Head of caudate nucleus (tissue), 42 donors: ENCODE measurements at regions not wholly inside any gene's neighbourhood (a gene's known extent, or its start where the extent isn't known, plus 50 kb on each side); places are given as distances from the start of the nearest gene placed in this dataset.
A peak's percentile ranks its signal among the peaks of the same experiment; 100 is the strongest.
"Not testable (repeated sequence)": the region's sequence is repeated elsewhere in the genome, so short reads cannot be mapped to it uniquely, and the experiment has no call there.

ENCODE experiments used
- DNase-seq, 42 donors: peaks; one replicate each; pipeline versions ENCODE4 v3.0.0 to v3.0.0-alpha.2; 2020 to 2021; ENCODE audit warnings: mixed read lengths in 7 of 42
- intact Hi-C: fragments of 100-400 bp; cut with DNase I; formaldehyde crosslinking; loops from one replicate; pipeline ENCODE4 v1.15.0; 2022

DNA sequence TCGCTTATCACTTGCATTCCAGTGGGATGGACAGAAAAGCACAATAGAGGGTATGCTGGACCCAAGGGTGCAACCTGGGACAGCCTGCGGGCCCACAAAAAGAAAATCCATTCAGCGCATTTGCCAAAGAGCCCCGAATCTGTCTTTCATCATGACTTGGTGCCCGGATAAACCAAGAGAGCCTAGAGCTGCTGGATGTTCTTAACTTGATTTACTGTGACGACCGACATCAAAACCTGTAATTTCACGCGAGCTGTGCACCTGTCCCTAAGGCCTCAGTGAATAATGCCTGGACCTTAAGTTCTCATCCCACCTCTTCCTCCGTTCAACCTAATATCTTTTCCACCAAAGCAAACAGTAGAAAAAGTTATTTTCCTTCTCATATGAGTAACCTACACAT lies 115.5 kb upstream of the ACKR3 start:
- DNase-seq: no peak
- intact Hi-C loops: no loop called here

DNA sequence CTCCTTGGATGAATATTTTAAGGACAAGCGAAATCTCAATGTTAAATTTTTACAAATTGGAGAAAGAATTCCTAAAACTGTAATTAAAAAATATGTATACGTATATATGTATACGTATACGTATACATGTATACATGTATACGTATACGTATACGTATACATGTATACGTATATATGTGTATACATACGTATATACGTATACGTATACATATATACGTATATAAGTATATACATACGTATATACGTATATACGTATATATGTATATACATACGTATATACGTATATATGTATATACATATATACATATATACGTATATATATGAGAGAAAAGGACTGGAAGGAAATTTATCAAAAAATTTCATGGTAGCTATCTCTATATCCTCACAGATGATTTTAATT lies 110.2 kb upstream of the ACKR3 start:
- DNase-seq: no peak
- intact Hi-C loops: no loop called here

DNA sequence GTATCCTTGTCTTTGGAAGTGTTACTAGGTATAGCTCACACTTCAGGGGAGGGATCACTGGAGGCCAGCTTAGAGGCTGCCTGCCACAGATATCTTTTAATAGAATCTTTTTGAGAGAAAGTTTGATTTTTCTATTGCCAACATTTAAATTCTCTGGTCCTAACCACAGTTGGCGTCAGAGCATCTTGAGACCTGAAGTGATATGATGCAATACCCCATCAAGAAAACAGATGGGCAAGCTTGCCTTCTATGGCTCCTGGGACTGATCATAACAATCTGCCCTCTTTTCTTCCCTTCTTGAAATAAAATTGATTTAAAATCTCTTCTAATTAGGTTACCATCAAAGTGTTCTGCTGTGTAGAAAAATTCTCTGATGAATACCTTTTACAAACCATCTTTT lies 105.5 kb upstream of the ACKR3 start:
- intact Hi-C loops: no loop called here
- no peak for DNase-seq

DNA sequence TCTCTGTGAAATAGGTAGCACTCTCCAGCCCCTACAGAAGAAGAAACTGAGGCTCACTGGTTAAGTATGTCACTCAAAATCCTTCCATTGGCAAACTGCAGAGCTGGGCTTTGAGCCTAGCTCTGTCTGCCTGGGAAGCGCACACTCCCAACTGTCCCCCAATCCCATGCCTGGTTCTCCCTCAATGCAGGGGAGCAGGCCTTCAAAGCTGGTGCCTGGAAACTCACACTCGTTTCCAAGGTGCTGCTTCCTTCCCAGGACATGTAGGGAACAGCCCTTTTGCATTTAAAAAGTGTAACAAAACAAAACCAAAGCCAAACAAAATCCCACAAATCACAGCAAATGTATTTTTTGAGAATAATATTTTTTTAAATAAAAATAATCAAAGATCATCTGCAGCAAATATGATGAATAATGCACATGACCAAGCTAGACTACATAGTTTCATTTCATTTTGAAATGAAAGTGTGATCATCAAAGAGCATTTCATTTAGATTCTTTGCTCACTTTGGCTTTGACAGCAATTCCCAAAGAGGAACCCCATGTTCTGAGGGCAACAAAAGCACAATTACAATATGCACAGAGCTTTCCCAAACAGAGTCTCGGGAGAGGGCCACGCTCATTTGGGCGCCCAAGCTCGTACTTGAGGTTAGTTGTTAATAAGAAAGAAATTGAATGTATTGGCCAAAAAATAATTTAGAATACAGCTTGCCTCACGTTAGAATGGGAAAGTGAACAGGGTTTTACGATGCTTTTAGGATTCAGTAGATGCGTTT lies 96.7 kb upstream of the ACKR3 start:
- intact Hi-C loops: no loop called here
- peak in 11 of 42 donors; percentile 15 to 63 (median 48) for DNase-seq

DNA sequence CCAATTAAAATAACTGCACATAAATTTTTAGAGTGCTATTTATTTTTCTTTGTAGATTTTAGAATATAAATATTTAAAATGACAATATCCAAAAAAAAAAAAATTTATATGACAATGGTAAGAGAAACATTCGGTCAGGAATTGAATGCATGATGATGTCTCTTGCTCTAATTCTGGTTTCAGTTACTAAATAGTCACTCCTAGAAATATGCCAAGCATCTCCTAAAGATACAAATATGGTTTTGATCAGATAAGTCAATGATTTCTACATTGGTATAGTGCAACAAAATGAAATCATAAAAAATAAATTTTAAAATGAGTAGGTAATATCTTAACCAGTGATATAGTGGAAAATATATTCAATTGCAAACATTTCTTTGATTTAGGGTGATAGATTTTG lies 95.9 kb upstream of the ACKR3 start:
- no peak for DNase-seq
- intact Hi-C loops: no loop called here

DNA sequence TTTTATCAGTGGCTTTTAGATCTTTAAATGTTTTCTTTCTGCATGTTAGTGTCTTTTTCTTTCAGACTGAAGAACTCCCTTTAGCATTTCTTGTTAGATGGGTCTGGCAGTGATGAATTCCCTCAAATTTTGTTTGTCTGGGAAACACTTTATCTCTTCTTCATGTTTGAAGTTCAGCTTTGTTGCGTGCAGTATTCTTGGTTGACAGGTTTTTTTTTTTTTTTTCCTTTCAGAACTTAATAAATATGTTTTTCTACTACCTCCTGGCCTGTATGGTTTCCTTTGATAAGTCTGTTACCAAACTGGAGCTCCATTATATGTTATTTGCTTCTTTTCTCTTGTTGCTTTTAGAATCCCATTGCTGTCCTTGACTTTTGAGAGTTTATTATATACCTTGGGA lies 89.8 kb upstream of the ACKR3 start:
- intact Hi-C loops: no loop called here
- DNase-seq: no peak

DNA sequence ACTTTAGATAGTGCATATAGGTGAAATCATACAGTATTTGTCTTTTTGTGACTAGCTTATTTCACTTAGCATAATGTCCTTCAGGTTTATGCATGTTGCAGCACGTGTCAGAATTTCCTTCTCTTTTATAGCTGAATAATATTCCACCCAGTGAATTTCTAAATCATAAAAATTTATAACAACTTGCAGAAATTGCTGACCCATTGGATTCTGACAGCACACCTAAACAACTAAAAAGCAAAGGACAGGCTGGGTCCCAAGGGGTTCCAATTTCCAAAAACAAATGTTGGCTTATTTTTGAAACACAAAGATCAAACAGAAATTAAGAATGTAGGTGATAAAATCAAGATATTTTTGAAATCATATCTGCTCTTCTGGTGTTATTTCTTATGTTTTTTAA lies 86.5 kb upstream of the ACKR3 start:
- no peak for DNase-seq
- intact Hi-C loops: no loop called here

DNA sequence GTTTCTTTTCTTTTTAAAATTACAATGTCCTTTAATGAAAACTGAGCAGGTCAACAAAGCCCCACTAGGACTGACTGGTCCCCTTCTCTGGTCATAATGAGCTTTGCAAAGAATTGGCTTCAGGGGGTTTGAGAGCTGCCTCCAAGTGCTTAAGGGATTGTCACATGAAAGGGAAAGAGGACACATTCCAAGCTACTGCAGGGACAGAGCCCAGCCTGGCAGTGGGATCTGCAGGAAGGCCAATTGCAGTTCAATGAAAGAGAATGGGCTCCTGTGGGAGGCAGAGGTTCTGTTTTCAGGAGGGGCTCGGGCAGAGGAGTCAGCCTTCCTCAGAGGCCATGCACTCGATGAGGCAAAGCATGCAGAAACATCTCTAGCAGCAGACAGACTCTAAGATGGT lies 84.1 kb upstream of the ACKR3 start:
- intact Hi-C loops: no loop called here
- DNase-seq: peak in 1 of 42 donors; percentile 35

DNA sequence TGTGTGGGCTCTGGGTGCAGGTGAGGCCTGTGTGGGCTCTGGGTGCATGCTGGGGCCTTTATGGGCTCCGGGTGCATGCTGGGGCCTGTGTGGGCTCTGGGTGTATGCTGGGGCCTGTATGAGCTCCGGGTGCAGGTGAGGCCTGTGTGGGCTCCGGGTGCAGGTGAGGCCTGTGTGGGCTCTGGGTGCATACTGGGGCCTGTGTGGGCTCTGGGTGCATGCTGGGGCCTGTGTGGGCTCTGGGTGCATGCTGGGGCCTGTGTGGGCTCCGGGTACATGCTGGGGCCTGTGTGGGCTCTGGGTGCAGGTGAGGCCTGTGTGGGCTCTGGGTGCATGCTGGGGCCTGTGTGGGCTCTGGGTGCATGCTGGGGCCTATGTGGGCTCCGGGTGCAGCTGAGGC lies 80.5 kb upstream of the ACKR3 start:
- intact Hi-C loops: not testable (repeated sequence)
- DNase-seq: peak in 10 of 42 donors; percentile 30 to 58 (median 44)

DNA sequence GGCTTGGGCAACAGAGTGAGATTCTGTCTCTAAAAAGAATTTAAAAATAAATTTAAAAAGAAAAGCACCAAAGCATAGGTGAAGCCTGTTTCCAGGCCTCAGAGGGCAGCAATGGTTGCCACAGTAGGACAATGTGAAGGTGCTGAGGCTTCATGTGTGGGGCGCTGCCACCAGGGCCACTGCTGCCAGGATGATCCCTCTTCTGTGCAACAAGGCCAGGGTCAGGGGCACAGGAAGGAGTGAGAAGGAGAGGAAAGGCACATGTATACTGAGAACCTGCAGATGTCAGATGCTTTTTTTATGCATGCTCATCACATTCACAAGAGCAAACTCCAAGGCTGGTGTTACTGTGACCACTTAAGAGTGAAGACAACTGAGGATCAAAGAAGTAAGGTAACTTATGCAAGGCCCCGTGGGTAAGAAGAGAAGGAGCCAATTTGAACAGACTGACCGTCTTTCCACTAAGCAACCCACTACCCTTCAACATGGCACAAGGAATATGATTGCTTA lies 79.7 kb upstream of the ACKR3 start:
- DNase-seq: no peak
- intact Hi-C loops: no loop called here

DNA sequence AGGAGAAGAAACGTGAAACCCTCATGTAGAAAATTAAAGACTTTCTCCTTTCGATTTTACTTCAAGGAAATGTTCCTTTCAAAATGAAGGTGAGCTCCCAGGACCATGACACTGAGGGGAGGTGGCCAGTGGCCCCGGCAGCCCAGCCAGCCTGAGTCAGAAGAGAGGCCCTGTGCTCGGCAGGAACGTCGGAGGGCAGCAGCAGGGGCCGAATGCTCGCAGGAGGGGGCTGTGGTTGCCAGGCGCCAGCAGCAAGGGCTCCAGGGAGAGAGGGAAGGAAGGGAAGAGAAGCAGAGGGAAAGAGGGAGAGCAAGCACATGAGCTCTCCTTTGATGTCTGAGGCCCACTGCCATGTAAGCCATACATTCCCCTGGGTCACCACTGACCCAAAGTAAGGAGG lies 73.3 kb upstream of the ACKR3 start:
- intact Hi-C loops: no loop called here
- DNase-seq: no peak

DNA sequence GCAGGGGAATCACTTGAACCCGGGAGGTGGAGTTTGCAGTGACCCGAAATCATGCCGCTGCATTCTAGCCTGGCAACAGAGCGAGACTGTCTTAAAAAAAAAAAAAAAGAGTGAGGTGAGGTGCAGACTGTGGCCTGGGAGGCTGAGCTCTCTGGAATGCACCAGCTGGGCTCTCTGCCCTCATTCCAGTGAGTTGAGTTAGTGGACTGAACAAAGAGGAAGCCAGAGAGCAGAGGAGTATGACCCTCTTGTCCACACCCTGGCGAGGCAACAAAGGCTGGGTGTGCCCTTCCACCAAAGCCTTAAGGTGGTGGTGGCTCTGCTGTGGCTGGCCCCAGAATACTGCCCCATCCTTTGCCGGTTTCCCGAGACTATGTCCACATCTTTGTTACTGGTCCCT lies 71.3 kb upstream of the ACKR3 start:
- peak in 2 of 42 donors; percentile 27 to 51 for DNase-seq
- intact Hi-C loops: no loop called here

DNA sequence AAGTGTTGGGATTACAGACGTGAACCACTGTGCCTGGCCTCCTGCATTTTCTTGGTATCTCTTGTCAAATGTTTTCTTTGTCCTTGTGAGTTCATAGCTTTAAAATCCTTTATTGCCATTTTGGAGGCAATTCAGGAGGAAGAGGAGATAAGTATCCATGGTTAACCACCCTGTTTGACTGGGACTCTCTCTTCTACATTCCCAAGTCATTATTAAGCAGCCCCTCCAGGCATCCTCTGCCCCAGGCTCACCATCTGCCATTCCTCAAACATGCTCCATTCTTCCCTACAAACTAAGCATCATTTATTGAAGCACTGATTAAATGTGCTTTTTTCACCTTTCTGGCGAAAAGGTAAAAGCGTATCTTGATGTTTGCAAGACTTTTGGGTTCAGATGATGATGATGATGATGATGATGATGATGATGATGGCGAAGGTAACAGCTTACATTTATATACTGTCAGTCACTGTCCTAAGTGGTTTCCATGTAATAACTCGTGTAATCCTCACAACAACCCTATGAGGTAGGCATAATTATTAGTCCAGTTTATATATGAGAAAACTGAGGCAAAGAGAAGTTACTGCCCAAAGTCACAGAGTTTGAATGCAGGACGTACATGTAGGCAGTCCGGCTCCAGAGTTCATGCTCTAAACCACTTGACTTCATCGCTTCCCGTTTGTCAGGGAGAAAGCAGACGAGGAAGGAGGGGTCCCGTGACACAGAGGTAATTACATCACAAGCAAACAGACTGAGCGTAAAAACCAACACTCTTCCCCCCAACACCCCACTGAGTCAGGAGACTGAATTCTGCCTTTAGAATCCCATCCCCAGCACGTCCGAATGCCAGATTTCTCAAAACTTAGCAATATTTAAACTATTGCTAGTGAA lies 69.7 kb upstream of the ACKR3 start:
- DNase-seq: no peak
- intact Hi-C loops: no loop called here

DNA sequence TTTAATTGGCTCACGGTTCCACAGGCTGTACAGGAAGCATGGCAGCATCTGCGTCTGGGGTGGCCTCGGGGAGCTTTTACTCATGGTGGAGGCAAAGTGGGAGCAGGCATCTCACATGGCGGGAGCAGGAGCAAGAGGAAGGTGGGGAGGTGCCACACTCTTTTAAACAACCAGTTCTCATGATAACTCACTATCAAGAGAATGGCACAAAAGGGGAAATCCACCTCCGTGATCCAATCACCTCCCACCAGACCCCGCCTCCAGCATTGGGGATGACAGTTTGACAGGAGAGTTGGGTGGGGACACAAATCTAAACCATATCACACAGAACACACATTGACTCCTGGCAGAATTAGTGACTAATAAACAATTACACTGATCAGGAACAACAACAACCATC lies 68.6 kb upstream of the ACKR3 start:
- DNase-seq: peak in 36 of 42 donors; percentile 31 to 85 (median 59)
- intact Hi-C loops: no loop called here

DNA sequence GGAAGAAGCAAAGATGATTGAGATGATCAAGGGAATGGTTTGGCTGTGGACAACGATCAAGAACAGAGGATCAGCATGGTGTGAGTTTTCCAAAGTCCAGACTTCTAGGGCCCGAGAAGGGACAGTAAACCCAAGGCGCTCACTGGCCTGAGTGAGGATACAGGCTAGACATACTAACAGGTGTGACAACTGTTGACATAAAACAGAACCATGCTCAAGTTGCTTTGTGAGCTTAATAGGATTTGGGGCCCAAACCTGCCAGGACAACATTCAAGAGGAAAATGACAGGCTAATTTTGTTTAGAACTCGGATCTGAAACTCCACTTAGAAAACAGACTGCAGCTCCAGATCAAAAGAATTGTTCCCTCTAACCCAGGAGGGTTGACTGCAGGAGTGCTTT lies 68.1 kb upstream of the ACKR3 start:
- intact Hi-C loops: no loop called here
- no peak for DNase-seq

DNA sequence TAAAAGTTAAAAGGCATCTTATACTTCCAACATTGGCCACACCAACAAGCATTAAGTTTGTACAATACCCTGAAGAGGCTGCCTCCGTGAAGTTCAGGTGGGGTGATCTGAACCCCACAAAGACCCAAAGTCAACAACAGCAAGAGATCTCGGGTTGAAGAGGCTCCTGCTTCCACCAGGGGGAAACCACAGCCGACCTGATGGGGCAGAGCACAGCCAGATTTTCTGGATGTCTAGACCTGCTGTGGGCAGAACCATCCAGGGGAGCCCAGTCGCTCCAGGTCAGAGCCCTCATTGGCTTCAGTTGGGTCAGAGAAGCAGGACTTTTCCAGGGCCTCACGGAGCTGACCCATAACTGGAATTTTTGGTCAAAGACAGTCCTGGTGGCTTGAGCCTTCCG lies 66.5 kb upstream of the ACKR3 start:
- peak in 3 of 42 donors; percentile 30 to 48 (median 41) for DNase-seq
- intact Hi-C loops: no loop called here

DNA sequence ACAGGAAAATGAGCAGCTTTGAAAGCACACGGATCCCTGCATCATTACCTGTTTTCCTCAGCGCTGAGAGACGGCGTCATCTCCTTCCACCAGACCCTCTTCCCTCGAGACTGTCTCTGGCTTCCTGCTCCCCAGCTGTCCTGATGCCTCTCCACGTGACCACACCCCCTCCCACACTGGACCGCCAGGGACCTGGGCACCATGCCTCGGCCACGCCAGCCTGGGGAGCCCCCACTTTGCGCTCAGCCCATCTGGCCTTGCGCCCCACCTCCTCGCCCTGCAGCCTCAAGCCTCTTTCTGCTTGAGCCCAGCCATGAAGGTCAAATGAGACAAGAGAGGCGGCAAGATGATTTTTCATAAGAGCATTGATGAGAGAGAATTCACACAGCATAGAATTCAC lies 66.0 kb upstream of the ACKR3 start:
- intact Hi-C loops: no loop called here
- peak in 23 of 42 donors; percentile 13 to 75 (median 45) for DNase-seq

DNA sequence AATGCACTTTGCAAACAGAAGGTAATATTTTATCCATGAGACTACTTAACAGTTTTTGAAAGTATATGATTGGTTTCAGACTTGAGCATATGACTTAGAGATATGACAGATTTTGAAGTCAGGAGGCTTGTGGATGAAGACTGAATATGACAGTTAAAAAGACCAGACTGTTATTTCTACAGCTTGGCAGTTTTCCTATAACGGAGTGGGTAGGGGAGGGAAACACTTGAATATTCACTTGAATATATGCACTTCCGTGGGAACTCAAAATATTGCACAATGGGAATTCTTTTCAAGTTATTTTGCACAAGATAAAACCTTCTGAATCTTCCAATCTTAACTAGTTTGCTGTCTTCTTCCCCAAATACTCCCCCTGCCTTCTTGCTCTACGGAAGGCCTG lies 64.6 kb upstream of the ACKR3 start:
- no peak for DNase-seq
- intact Hi-C loops: no loop called here

DNA sequence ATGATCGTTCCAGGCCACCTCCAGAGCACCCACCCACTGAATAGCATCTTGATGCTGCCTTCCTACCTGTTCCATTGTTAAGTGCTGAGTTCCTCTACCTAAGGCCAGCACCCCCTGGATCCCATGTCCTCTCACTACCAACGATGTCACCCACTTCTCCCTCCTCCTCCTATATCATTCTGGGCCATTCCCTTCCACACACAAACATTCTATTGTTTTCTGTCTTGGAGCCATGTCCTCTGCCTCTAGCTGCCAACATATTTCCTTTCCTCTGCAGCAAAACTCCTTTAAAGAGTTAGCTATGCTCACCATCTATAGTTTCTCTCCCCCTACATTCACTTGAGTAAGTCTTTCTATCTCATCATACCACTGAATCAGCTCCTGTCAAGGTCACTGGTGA lies 64.0 kb upstream of the ACKR3 start:
- intact Hi-C loops: no loop called here
- DNase-seq: no peak

DNA sequence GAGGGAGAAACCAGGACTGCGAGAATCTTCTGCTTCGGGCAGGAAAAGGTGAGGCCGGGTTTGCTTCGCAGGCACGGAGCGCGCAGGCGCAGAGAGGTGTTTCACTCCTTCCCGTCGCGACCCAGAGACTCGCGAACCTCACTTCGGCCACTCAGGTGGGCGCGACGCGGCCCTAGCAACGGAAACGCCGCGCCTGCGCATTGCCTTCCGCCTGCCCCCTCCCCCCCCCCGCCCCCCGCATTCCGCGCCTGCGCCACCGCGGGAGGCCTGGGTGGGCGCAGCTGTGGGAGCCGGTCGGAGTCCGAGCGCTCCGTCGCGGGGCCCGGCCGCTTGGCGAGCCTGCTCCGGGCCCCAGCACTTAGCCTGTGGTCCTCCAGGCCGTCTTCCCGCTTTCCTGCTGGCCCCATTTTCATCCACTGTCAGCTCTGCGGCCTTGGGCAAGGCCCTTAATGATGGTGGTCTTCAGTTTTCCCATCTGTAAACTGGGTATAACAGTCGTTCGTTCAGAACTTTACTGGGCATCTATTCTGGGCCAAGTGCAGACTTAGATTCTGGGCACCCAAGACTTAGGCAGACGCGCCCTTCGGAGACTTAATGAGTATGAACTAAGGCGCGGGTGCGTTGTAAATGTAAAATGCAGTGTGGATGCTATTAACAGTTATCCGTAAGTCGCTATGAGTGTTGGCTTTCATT lies 62.1 kb upstream of the ACKR3 start:
- intact Hi-C loops: no loop called here
- peak in 41 of 42 donors; percentile 15 to 80 (median 65) for DNase-seq
